HG03460 (cell line): ENCODE measurements at regions not wholly inside any gene's neighbourhood (a gene's known extent, or its start where the extent isn't known, plus 50 kb on each side); places are given as distances from the start of the nearest gene placed in this dataset.
"Not testable (repeated sequence)": the region's sequence is repeated elsewhere in the genome, so short reads cannot be mapped to it uniquely, and the experiment has no call there.

ENCODE experiments used
- ATAC-seq: cut with Tn5 transposase; IDR thresholded peaks from one replicate; pipeline ENCODE4 v1.9.1; 2021; ENCODE audit not compliant: unreplicated experiment

DNA sequence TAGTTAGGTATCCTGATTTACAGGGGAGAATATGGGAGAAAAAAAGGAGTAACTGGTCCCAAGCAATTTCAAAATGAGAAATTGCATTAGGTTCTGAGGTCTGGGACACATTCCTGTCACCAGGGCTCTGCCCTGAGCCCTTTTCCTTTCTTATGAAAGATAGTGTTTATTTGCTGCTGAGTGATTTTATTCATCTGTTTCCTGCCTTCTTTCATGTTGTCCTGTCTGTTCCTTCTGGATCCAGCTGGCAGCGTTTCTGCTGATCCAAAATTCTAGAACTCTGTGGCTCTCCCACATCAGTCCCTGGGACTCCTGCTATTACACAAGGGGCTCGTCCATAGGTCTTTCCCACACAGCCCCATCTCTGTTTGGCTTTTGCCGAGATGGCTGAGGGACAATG is 519.1 kb upstream of the SALL3 start:
- ATAC-seq = no peak

DNA sequence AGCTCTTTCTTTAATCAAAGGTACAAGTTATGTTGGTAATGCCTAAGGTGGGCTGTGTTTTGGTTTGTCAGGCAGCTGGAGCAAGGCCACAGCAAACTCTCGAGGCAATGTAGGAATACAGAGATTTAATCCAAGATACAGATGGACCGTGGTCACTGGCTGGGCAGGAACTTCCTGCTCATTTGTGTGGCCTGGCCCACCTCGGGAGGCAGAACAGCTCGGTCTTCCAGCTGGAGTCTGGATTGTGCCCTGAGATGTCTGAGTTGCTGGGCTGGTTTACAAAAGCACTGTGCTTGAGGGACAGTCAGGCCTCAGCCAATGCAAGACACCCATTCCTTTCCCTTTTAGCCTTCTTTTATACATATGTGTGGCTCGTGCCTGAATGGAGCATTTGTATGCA is 506.1 kb upstream of the SALL3 start:
- ATAC-seq = no peak

DNA sequence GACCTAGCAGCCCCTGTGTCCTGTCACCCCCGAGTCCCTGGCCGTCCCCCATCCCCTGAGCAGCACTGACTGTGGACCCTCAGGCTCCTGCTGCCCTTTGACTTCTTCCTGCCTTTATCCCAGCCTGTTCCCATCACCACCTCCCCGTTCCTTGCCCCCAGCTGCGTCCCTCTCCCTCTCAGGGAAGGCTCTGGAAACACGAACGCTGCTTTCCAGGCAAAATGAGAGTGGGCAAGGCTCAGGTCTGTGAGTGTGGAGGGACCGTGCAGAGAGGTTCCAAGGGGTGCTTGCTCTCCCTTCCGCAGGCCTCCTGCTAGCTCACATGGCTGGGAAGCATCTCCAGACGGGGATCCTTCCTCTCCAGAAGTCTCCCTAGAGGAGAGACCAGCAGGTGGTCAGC is 501.8 kb upstream of the SALL3 start:
- no peak for ATAC-seq

DNA sequence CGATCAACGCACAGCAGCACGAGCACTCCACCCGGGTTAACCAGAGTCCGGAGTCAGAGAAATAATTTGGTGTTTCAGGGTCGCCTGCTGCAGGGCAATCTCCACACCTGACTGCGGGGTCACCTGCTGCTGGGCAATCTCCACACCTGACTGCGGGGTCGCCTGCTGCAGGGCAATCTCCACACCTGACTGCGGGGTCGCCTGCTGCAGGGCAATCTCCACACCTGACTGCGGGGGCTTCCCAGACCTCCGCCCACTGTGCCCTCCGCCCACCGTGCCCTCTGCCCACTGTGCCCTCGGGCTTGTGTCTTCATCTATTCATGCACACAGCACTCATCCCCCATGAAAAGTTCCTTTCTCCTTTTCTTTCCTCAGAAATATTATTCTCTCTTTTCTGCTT is 500.2 kb upstream of the SALL3 start:
- no peak for ATAC-seq

DNA sequence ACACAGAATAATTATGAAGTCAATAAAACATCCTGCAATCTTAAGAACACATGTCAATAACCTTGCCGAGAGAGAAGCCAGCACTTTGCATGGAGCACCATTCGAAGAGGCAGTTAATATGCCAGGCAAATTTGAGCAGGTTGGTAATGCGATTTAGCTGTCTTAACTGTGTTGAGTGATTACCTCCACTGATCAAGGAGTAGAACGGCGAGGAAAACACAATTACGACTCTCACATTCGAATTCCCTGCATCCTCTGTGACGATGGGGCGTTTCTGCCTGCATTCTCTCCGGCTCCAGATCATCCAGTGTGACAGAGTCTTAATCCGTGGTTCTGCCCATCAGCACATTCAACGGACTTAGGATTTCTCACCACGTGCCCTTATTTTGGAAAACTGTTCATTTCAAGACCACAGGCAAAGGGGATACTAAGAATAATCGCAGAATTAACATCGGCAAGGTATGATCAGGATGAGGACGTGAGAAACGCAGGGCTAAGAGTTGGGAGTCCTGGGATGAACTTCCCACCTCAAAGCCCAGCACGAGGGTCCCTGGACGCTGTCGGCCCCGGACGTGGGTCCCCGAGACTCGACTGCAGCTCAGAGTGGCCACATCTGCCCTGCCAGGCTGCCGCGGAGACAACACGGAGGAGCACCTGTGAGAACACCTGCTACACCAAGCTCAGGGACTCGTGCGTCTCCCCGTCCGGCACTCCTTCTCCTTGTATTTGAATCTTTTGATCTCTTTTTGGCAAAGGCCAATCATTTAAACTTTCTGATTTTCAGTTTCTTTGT is 499.2 kb upstream of the SALL3 start:
- no peak for ATAC-seq

DNA sequence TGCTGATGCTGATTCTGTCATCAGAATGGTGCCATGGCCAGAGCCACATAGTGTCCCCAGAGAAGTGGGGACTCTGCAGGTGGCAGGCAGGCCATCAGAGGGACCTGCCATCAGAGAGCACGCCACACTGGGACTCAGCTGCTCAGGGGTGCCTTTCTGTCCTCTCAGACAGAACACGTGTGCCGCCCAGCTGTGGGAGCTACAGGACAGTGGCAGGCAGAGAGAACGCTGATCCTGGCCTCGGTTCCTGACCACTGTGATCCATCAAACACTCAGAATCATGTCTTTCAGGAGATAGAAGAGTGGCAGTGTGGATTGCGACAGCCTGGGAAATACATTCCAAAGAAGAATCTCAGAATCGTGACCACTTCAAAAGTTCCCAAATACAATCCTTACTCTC is 497.2 kb upstream of the SALL3 start:
- ATAC-seq = no peak

DNA sequence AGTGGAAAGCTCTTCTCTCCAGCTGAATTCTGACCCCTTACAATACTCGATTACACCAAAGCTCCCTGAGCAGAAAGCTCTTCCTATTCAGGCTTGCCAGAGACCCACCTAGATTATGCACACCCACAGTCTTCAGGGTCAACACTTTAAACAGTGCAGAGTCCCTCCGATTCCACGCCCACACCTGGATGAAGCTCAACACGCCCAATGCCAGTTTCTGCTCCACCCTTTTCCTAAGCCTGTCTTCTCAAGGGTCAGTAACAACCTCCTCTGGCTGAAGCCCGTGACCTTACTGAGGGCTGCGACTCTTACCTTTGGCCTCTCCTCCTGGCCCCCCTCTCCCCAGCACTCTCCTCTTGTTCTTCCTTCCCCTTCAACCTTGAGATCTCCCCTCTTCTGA is 492.0 kb upstream of the SALL3 start:
- no peak for ATAC-seq

DNA sequence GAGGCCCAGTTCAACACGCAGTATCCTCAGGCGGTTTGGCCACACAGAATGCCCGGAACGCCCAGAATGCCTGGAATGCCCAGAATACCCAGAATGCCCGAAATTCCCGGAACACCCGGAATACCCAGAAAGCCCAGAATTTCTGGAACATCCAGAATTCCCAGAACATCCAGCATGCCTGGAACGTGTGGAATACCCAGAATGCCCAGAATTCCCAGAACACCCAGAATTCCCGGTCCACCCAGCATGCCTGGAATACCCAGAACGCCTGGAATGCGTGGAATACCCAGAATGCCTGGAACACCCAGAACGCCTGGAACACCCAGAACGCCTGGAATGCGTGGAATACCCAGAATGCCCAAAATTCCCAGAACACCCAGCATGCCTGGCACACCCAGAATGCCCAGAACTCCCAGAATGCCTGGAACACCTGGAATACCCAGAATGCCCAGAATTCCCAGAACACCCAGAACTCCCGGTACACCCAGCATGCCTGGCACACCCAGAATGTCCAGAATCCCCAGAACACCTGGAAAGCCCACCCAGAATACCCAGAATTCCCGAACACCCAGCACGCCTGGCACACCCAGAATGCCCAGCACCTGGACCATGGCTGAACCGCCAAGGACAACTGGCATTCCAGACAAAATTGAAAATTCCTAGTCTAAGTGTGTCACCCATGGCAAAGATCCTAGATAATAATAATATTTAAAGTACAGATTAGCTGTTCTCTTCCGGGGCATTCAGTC is 487.4 kb upstream of the SALL3 start:
- ATAC-seq = no peak

DNA sequence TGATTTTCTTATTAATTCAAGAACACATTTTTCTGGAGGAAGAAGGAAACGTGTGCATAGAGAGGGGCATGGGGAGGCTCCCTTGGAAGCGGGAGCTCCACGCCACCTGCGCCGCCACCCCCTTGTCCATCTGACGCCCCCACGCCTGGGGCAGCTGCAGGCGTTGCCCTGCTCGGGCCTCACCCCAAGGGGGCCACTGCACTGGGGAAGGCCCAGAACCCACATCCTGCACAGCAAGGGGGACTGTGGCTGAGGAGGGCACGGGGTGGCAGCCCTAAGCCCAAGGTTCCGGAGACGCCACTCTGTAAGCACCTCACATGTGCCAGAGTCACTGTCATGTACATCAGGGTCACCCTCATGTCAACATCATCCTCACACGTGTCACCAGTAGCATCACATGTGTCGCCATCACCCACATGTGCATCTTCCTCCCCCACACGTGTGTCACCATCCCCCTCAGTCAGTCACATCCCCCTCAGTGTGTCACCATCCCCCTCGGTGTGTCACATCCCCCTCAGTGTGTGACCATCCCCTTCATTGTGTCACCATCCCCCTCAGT is 486.7 kb upstream of the SALL3 start:
- ATAC-seq = no peak

DNA sequence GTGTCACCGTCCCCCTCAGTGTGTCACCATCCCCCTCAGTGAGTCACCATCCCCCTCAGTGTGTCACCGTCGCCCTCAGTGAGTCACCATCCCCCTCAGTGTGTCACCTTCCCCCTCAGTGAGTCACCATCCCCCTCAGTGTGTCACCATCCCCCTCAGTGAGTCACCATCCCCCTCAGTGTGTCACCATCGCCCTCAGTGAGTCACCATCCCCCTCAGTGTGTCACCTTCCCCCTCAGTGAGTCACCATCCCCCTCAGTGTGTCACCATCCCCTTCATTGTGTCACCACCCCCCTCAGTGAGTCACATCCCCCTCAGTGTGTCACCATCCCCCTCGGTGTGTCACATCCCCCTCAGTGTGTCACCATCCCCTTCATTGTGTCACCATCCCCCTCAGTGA is 486.1 kb upstream of the SALL3 start:
- ATAC-seq = not testable (repeated sequence)

DNA sequence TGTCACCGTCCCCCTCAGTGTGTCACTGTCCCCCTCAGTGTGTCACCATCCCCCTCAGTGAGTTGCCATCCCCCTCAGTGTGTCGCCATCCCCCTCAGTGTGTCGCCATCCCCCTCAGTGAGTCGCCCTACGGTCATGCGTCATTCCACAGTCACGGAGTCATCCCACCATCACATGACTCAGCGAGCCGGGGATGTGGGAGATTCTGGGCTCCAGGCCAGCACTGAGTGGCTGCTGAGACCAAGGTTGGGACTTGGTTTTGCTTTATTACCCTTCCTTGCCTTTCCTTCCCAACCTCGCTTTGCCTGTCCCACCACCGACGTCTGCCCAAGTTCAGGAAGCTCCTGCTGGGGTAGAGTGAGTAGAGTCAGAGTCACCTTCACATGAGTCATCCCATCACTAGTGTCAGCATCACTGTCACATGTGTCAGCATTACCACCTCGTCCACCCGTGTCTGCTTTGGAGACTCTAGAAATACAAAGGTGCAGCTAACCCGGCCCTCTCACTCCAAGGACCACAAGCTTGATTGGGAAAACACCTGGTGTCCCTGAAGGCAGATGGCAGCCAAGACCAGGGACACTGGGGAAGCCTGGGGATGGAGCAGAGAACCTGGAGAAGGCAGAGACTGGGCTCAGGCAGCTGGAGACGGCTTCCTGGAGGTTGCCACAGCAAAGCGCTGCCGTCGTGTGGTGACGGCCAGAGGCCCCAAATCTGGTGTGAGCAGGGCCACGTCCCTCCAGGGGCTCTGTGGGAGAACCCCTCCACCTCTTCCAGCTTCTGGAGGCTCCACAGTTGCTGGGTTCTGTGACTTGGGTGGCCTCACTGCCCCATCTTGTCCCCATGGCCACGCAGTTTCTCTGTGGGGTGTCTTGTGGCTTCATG is 485.2 kb upstream of the SALL3 start:
- no peak for ATAC-seq

DNA sequence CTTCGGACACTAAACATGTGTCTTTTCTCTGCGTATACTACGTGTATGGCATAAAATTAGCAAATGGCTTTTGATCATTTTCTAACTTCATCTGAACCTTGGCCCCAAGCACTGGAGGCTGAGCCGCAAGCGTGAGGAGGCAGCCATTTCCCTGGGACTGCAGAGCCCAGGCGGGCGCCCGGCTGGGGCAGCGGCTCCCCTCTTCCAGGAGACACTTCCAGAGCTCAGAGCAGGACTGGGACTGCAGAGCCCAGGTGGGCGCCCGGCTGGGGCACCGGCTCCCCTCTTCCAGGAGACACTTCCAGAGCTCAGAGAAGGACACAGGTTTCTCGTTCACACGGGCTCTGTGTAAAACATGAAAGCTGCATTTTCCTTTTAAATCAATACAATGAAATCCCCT is 484.1 kb upstream of the SALL3 start:
- no peak for ATAC-seq

DNA sequence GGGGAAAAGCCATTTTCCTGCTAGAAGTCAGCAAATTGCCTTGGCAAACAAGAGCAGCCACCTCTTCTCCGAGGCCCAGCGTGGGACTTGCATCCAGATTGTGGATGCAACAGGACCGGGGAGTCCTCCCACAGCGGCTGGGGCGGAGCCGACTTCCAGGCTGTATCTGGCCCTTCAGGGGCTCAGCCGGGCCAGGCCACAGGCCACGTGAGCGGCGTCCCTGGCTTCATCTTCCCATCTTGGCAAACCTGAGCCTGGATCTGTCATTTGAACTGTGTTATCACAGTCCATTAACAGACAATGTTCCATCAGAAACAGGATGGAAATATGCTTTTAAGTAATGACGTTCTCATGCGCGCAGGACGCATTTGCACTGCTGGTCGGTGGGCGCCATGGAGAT is 483.5 kb upstream of the SALL3 start:
- ATAC-seq = no peak

DNA sequence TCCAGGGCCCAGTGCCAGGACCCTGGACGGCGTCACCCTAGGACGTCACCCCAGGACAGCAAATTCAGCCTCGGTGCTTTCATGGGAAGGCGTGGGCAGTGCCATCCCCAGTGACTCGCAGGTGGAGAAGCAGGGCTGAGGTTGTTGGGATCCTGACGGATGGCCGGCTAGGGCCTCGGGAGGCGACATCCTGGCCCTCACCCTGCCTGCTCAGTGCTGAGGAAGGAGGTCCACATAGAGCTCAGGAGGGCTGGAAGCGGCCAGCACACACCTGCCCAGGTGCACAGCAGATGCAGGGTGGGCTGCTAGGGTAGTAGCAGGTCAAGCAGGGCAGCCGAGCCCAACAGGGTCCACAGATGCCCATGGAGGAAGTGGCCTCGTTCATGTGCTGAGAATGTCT is 482.0 kb upstream of the SALL3 start:
- no peak for ATAC-seq

DNA sequence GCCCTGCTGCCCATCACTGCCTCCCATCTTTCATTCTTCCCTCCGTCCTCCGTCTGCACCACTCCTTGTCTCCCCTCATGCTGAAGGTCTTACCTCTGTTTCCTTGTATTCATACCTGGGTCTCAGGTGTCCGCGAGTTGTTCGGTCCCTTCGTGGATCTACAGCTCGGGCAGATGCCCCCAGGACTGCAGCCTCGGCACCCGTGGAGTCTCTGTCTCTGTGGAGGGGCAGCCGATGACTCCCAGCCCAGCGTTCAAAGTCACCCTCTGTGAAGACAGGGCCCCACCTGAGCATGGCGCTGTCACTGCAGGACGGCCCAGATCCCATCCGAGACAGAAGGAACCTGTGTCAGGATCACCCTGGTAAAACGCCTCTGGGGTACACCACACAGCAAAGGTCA is 480.0 kb upstream of the SALL3 start:
- ATAC-seq = no peak

DNA sequence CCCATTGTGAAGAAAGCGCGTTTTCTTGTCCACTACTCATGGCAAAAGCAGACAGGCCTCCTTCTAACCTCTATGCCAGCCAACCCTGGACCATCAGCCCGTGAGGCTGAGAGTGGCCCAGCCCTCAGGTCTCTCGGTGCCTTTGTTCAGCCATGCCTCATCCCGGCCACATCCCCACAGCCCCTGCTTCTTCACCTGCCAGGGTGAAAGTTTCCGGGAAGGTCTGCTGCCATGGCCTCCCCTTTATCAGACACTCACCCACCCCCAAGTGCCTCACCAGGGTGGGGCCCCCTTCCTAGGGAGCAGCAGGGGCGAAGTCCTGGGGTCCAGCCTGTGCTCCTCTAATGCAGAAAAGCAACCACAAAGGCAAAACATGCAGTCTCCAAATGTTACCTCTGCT is 478.4 kb upstream of the SALL3 start:
- ATAC-seq = no peak

DNA sequence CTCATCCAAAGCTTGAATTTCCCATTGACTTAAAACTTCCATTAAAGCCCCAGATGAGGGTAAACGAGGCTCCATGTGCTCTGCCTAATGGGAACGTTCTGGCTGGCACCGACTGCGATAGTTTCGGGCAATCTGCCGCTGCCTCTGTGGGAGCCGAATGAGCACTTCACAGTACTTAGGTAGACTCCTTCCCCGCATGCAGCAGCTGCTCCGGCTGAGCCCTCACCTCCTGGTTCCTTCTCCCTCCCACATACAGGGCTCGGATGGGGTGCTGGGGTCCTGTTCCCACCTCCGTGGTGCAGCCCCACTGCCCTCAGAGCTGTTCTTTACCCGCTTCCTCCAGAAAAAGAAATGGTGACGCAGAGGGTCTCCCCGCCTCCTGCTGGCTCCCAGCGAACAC is 476.5 kb upstream of the SALL3 start:
- no peak for ATAC-seq

DNA sequence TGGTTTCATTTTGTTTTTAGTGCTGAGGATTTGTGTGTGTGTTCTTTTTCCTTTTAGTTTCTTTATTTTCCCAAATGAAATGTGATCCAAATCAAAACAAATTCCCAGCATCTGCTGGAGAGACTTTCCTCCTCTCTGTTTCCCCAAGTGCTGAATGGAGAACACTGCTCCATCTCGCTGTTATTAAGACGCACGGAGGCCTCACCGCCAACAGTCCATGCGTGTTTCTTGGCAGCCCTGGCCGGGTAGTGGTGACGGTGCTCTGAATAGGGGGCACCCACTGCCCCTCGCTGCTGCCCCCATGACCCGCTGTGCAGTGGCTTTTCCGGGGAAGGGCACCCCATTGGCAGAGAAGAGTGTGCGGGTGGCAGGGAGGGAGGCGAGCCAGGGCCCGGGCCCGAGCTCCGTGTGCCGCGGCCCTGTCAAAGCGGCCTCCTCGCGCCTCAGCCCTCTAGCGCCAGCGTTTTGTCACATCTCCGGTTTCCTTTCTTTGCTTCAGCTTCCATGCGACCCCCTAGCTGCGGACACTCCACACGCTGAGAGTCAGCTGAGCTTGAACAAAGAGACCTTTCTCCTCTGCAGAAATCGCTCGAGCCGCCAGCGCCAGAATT is 473.7 kb upstream of the SALL3 start:
- ATAC-seq = no peak

DNA sequence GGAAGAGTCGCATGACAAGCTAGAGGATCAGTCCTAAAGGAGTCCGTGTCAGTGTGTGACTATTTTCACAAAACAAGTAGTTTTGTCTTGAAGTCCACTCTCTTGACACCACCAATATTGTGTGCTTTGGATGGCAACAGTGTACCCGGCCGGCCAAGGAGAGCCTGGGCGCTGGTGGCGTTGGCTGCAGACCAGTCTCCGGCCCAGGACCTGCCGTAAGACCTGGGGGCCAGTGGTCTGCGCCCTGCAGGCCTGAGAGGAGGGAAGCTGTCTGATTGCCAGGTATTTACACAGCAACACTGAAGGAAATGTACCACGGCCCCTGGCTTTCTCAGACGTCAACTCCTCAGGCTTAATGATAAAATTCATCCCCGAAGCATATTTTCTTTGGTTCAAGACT is 472.4 kb upstream of the SALL3 start:
- ATAC-seq = no peak

DNA sequence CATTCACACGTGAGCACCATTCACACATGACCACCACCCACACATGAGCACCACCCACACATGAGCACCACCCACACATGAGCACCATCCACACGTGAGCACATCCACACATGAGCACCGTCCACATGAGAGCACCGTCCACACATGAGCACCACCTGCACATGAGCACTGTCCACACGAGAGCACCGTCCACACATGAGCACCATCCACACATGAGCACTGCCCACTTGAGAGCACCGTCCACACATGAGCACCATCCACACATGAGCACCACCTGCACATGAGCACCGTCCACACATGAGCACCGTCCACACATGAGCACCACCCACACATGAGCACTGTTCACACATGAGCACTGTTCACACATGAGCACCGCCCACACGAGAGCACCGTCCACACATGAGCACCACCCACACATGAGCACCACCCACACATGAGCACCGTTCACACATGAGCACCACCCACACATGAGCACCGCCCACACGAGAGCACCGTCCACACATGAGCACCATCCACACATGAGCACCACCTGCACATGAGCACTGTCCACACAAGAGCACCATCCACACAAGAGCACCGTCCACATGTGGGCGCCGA is 471.3 kb upstream of the SALL3 start:
- ATAC-seq = not testable (repeated sequence)

DNA sequence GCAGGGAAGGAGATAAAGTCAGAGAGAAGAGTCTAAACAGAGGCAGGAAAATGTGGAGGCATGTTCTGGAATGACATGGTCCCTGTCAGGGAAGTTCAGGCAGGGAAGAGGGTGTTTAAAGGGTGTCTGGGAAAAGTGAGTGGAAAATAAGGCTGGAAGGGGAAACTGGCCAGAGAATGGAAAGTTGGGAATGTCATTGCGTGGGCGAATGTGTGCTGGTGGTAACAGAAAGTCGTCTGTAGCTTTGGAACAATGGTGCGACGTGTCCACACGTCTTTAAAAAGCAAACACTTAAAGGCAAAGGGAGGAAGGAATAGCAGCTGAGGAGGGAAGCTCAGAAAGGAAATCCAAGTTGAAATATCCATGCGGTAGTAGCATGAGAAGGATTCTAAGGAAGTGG is 469.5 kb upstream of the SALL3 start:
- no peak for ATAC-seq
